HepG2 (cell line): ENCODE measurements at regions not wholly inside any gene's neighbourhood (a gene's known extent, or its start where the extent isn't known, plus 50 kb on each side); places are given as distances from the start of the nearest gene placed in this dataset.

Experiments
- ATAC-seq: fragments of 200-7000 bp; cut with Tn5 transposase; 3 replicates; pipeline ENCODE4 v1.9.1; 2020; ENCODE audit warnings: mild to moderate bottlenecking, moderate library complexity
- BruUV-seq: library from RNA; stranded (reverse); fragments of 400-500 nt; replicated peaks from 2 replicates; lab custom pipeline; 2021; lab: Mats Ljungman, UMichigan
- CTCF ChIA-PET: fragments of 300-600 bp; formaldehyde crosslinking; extraction: SDS; loops from one replicate; lab custom pipeline; 2021; ENCODE audit warnings: low total read pairs, inconsistent platforms, low intra/inter-chr PET ratio; lab: Yijun Ruan, JAX
- POLR2A ChIA-PET: fragments of 350-600 bp; sonication (Branson Sonifier 250); formaldehyde crosslinking; loops from one replicate; lab custom pipeline; 2020; ENCODE audit warnings: antibody characterized with exemption, inconsistent platforms; lab: Yijun Ruan, JAX
- DNase-seq: peaks from one replicate; pipeline ENCODE4 v3.0.0-alpha.2; 2015; ENCODE audit warnings: low spot score
- FAIRE-seq: peaks from 3 replicates; lab custom pipeline; 2011; peaks lifted over from hg19 to GRCh38; lab: Jason Lieb, UNC
- H2AFZ ChIP-seq: one replicate; pipeline ENCODE4 v1.6.1; 2011; ENCODE audit warnings: low read length, inconsistent platforms
- H3K27ac ChIP-seq: fragments of 300-600 bp; 3 replicates; pipeline ENCODE4 v1.8.0; 2011; ENCODE audit warnings: mixed run types, mild to moderate bottlenecking, mixed read lengths, low read length, inconsistent platforms; ENCODE audit not compliant: insufficient read depth; ENCODE audit errors: extremely low read length
- H3K27me3 ChIP-seq, 2 experiments: fragments of 200-600 bp in 1 of 2; 2 replicates in 1 of 2; 3 replicates in 1 of 2; pipeline versions ENCODE4 v1.6.0 to v1.8.0; 2011; ENCODE audit warnings: low read length in 2 of 2, mild to moderate bottlenecking in 2 of 2, moderate library complexity in 2 of 2, inconsistent platforms in 1 of 2; ENCODE audit not compliant: insufficient read depth in 2 of 2, control insufficient read depth in 1 of 2
- H3K36me3 ChIP-seq, 2 experiments: fragments of 200-600 bp in 1 of 2; replicated peaks in 1 of 2; 2 replicates in 1 of 2; 3 replicates in 1 of 2; pipeline versions ENCODE4 v1.5.1 to v1.8.0; 2011; ENCODE audit warnings: low read length in 2 of 2, inconsistent platforms in 1 of 2; ENCODE audit not compliant: insufficient read depth in 2 of 2, control insufficient read depth in 1 of 2
- H3K4me1 ChIP-seq: 2 replicates; pipeline ENCODE4 v1.5.1; 2012; ENCODE audit warnings: low read length, inconsistent platforms; ENCODE audit not compliant: insufficient read depth
- H3K4me2 ChIP-seq: 2 replicates; pipeline ENCODE4 v1.6.0; 2011; ENCODE audit warnings: low read depth, low read length, inconsistent platforms
- H3K4me3 ChIP-seq, 3 experiments: fragments of 200-600 bp in 1 of 3; sonication (generic), shearing (Covaris generic) in 1 of 3; replicated peaks in 1 of 3; 2 replicates each; pipeline ENCODE4 v1.5.1; 2011 to 2016; ENCODE audit warnings: low read length in 3 of 3, inconsistent platforms in 2 of 3, low read depth in 2 of 3, mild to moderate bottlenecking in 2 of 3, control low read depth in 1 of 3, mixed read lengths in 1 of 3; ENCODE audit not compliant: insufficient read depth in 1 of 3
- H3K79me2 ChIP-seq: one replicate; pipeline ENCODE4 v1.6.1; 2011; ENCODE audit warnings: low read length, inconsistent platforms; ENCODE audit not compliant: insufficient read depth
- H3K9ac ChIP-seq: 2 replicates; pipeline ENCODE4 v1.6.0; 2011; ENCODE audit warnings: mild to moderate bottlenecking, low read depth, low read length, inconsistent platforms; ENCODE audit not compliant: insufficient read depth
- H3K9me3 ChIP-seq: 2 replicates; pipeline ENCODE4 v1.5.1; 2012; ENCODE audit warnings: mild to moderate bottlenecking, low read length
- H4K20me1 ChIP-seq: 2 replicates; pipeline ENCODE4 v1.6.0; 2011; ENCODE audit warnings: inconsistent platforms, mild to moderate bottlenecking, low read length, moderate library complexity; ENCODE audit not compliant: insufficient read depth
- CREB1 ChIP-seq, 2 experiments: fragments of 450-650 bp in 1 of 2; IDR thresholded peaks; 2 replicates each; pipeline ENCODE4 v1.6.1; 2016 to 2017; ENCODE audit warnings: control low read depth in 1 of 2, mild to moderate bottlenecking in 1 of 2, missing compliant biosample characterization in 1 of 2, missing genetic modification characterization in 1 of 2
- JUN ChIP-seq: sonication (generic); formaldehyde crosslinking; IDR thresholded peaks from 2 replicates; pipeline ENCODE4 v1.4.0; 2020; ENCODE audit warnings: mild to moderate bottlenecking, missing genetic modification reagents
- MED1 ChIP-seq: sonication (generic); formaldehyde crosslinking; IDR thresholded peaks from 2 replicates; pipeline ENCODE4 v1.4.0; 2020; ENCODE audit warnings: missing genetic modification reagents
- NR3C1 ChIP-seq: sonication (generic); formaldehyde crosslinking; IDR thresholded peaks from 2 replicates; pipeline ENCODE4 v1.4.0; 2020; ENCODE audit warnings: missing genetic modification reagents
- PHF21A ChIP-seq: sonication (generic); formaldehyde crosslinking; IDR thresholded peaks from 2 replicates; pipeline ENCODE4 v1.5.0; 2020; ENCODE audit warnings: mild to moderate bottlenecking, missing genetic modification reagents
- SP5 ChIP-seq: IDR thresholded peaks from 2 replicates; pipeline ENCODE4 v1.6.1; 2016; ENCODE audit warnings: low read depth, borderline replicate concordance
- ZKSCAN8 ChIP-seq: IDR thresholded peaks from 2 replicates; pipeline ENCODE4 v1.6.1; 2016; ENCODE audit warnings: borderline replicate concordance, missing genetic modification reagents, missing compliant biosample characterization
- ZNF17 ChIP-seq: sonication (generic); formaldehyde crosslinking; IDR thresholded peaks from 2 replicates; pipeline ENCODE4 v1.5.0; 2020; ENCODE audit warnings: mild to moderate bottlenecking, missing genetic modification reagents
- ZNF234 ChIP-seq: sonication (generic); formaldehyde crosslinking; conservative IDR thresholded peaks from 2 replicates; pipeline ENCODE4 v1.5.1; 2020; ENCODE audit warnings: mild to moderate bottlenecking, missing genetic modification reagents
- ZNF256 ChIP-seq: sonication (generic); formaldehyde crosslinking; conservative IDR thresholded peaks from 2 replicates; pipeline ENCODE4 v1.4.0; 2020; ENCODE audit warnings: missing genetic modification reagents
- ZNF432 ChIP-seq: sonication (generic); formaldehyde crosslinking; IDR thresholded peaks from 2 replicates; pipeline ENCODE4 v1.5.0; 2020; ENCODE audit warnings: missing genetic modification reagents, mild to moderate bottlenecking, borderline replicate concordance
- ZNF713 ChIP-seq: sonication (generic); formaldehyde crosslinking; IDR thresholded peaks from 2 replicates; pipeline ENCODE4 v1.4.0; 2020; ENCODE audit warnings: mild to moderate bottlenecking, missing genetic modification reagents
- WGBS: methylation state at CpG from one replicate; pipeline ENCODE4 v1.1.6; 2017; ENCODE audit warnings: low lambda C conversion rate; 5-methylcytosine and 5-hydroxymethylcytosine counted together
- in situ Hi-C: cut with HindIII; loops from 2 replicates; pipeline ENCODE4 v1.10.0; 2017; ENCODE audit warnings: low pct_unique_long_range_greater_than_20kb; ENCODE audit not compliant: extremely low pct_ligation_motif_present
- intact Hi-C: fragments of 100-400 bp; cut with micrococcal nuclease; formaldehyde crosslinking; loops from one replicate; pipeline ENCODE4 v1.10.0; 2022; ENCODE audit not compliant: unreplicated experiment
- TF ChIP-seq, protein P1 (sequence below): IDR thresholded peaks from 2 replicates; pipeline ENCODE4 v1.6.1; 2016; ENCODE audit warnings: missing compliant biosample characterization, missing genetic modification reagents, borderline replicate concordance
- TF ChIP-seq, protein P2 (sequence below): sonication (generic); formaldehyde crosslinking; IDR thresholded peaks from 2 replicates; pipeline ENCODE4 v1.8.0; 2023; ENCODE audit warnings: mild to moderate bottlenecking, missing genetic modification reagents
- TF ChIP-seq, protein P3 (sequence below): sonication (generic); formaldehyde crosslinking; IDR thresholded peaks from 2 replicates; pipeline ENCODE4 v1.4.0; 2020; ENCODE audit warnings: missing genetic modification reagents, low read depth, mild to moderate bottlenecking, borderline replicate concordance
- TF ChIP-seq, protein P4 (sequence below): sonication (generic); formaldehyde crosslinking; IDR thresholded peaks from 2 replicates; pipeline ENCODE4 v1.4.0; 2020; ENCODE audit warnings: mild to moderate bottlenecking, missing genetic modification reagents
- TF ChIP-seq, protein P5 (sequence below): sonication (generic); formaldehyde crosslinking; IDR thresholded peaks from 2 replicates; pipeline ENCODE4 v1.9.0; 2022; ENCODE audit warnings: low read depth, missing genetic modification reagents

DNA sequence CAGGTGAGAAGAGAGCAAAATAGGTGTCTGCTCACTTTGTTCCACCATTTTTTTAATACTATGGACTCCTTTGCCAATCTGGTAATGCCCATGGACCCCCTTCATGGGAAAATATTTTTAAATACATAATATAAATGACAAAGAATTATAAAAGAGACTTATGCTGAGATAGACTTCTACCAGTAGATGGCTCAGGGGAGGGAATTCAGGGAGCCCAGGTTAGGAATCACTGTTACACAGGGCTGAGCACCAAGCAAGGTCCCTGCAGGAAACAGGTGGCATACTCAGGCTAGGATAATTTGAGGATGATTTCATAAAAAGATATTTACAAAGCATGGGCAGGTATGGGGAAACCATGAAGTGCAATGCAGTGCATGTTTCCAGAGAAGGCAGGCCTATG, 525.9 kb downstream of the FGF9 start (continued):
- no peak for TF ChIP-seq CREB1 (IDR thresholded peaks at IDR 0.05)
- TF ChIP-seq CREB1 (CRISPR knock-in tag; IDR thresholded peaks at IDR 0.05) = no peak

DNA sequence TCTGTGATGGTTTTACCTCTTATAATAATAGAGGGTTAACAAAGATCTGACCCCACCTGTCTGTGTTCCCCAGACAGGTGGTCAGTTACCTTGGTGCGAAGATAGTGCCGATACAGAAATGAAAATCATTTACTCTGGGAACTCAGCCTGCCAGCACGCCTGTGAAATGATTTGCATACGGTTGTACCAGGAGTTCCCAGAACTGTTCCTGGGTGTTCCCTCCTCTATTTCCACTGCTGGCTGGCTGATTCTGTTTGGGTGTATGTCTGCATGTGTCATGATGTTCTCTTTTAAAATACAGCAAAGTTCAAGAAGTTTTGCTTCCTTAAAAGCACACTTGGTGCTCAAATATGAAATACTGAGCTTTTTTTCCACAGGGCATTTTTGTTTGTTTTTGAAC, 527.1 kb downstream of the FGF9 start:
- ATAC-seq = no peak
- 18% methylated on average over 4 of the region's 4 CpGs for WGBS

More for the DNA sequence above, 527.1 kb downstream of the FGF9 start:
- no peak overlapping the region for H2AFZ ChIP-seq
- POLR2A ChIA-PET = no interaction called here
- in situ Hi-C loops = no loop called here
- no peaks in the 10 kb centered on the region for H3K36me3 ChIP-seq
- BruUV-seq = no TSS peak
- no peak overlapping the region for H3K4me3 ChIP-seq
- H3K79me2 ChIP-seq = no peaks in the 10 kb centered on the region
- H3K9ac ChIP-seq = no peak overlapping the region
- no peaks in the 10 kb centered on the region for H3K4me1 ChIP-seq
- no peaks in the 10 kb centered on the region for H4K20me1 ChIP-seq
- CTCF ChIA-PET = no interaction called here
- H3K27me3 ChIP-seq = no peaks in the 10 kb centered on the region; a peak in 1 of 5 replicates
- H3K9me3 ChIP-seq = no peaks in the 10 kb centered on the region
- DNase-seq = no peak
- FAIRE-seq = no peak
- no peak overlapping the region for H3K4me2 ChIP-seq
- TF ChIP-seq ZNF432 (CRISPR knock-in tag) = no peak
- TF ChIP-seq ZKSCAN8 (CRISPR knock-in tag) = no peak
- no peak for TF ChIP-seq SP5 (CRISPR knock-in tag)
- no peak for TF ChIP-seq ZNF17 (CRISPR knock-in tag)
- TF ChIP-seq NR3C1 (CRISPR knock-in tag) = no peak
- TF ChIP-seq, protein P1, sequence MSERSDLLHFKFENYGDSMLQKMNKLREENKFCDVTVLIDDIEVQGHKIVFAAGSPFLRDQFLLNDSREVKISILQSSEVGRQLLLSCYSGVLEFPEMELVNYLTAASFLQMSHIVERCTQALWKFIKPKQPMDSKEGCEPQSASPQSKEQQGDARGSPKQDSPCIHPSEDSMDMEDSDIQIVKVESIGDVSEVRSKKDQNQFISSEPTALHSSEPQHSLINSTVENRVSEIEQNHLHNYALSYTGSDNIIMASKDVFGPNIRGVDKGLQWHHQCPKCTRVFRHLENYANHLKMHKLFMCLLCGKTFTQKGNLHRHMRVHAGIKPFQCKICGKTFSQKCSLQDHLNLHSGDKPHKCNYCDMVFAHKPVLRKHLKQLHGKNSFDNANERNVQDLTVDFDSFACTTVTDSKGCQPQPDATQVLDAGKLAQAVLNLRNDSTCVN = no peak
- TF ChIP-seq MED1 (CRISPR knock-in tag) = no peak
- TF ChIP-seq, protein P2, sequence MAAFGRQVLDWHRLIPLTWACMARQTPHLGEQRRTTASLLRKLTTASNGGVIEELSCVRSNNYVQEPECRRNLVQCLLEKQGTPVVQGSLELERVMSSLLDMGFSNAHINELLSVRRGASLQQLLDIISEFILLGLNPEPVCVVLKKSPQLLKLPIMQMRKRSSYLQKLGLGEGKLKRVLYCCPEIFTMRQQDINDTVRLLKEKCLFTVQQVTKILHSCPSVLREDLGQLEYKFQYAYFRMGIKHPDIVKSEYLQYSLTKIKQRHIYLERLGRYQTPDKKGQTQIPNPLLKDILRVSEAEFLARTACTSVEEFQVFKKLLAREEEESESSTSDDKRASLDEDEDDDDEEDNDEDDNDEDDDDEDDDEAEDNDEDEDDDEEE (CRISPR knock-in tag) = no peak
- no peak for TF ChIP-seq ZNF713 (CRISPR knock-in tag)
- TF ChIP-seq, protein P3, sequence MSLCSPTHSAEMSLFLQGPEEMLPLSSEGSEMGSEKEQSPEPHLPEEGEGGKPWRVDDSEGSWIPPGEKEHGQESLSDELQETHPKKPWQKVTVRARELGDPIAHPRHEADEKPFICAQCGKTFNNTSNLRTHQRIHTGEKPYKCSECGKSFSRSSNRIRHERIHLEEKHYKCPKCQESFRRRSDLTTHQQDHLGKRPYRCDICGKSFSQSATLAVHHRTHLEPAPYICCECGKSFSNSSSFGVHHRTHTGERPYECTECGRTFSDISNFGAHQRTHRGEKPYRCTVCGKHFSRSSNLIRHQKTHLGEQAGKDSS (CRISPR knock-in tag) = no peak
- no peak for TF ChIP-seq JUN (CRISPR knock-in tag)
- TF ChIP-seq, protein P4, sequence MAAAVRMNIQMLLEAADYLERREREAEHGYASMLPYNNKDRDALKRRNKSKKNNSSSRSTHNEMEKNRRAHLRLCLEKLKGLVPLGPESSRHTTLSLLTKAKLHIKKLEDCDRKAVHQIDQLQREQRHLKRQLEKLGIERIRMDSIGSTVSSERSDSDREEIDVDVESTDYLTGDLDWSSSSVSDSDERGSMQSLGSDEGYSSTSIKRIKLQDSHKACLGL (CRISPR knock-in tag) = no peak
- no peak for TF ChIP-seq PHF21A
- TF ChIP-seq ZNF234 (CRISPR knock-in tag) = no peak
- TF ChIP-seq, protein P5, sequence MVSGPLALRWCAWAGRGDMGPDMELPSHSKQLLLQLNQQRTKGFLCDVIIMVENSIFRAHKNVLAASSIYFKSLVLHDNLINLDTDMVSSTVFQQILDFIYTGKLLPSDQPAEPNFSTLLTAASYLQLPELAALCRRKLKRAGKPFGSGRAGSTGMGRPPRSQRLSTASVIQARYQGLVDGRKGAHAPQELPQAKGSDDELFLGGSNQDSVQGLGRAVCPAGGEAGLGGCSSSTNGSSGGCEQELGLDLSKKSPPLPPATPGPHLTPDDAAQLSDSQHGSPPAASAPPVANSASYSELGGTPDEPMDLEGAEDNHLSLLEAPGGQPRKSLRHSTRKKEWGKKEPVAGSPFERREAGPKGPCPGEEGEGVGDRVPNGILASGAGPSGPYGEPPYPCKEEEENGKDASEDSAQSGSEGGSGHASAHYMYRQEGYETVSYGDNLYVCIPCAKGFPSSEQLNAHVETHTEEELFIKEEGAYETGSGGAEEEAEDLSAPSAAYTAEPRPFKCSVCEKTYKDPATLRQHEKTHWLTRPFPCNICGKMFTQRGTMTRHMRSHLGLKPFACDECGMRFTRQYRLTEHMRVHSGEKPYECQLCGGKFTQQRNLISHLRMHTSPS (CRISPR knock-in tag) = no peak
- TF ChIP-seq ZNF256 = no peak
- intact Hi-C loops = no loop called here
- H3K27ac ChIP-seq = no peak overlapping the region
